ENCODE measurements at regions not wholly inside any gene's neighbourhood (a gene's known extent, or its start where the extent isn't known, plus 50 kb on each side); places are given as distances from the start of the nearest gene placed in this dataset.
"Not testable (repeated sequence)": the region's sequence is repeated elsewhere in the genome, so short reads cannot be mapped to it uniquely, and the experiment has no call there.

GRCh38 chr11:50298182-50298988 lies 265.7 kb downstream of the OR4C45 start:
- Histone ChIP-seq H3K27ac (no peak overlapping the region), H3K36me3 (no peaks in the 10 kb centered on the region), H3K27me3 (no peaks in the 10 kb centered on the region), H3K4me1 (no peaks in the 10 kb centered on the region), H3K4me3 (no peak overlapping the region), H3K9me3 (peaks cover 23 to 27% of the 10 kb centered on the region in 2 donors)
- intact Hi-C loops (cut with DNase I; ENCODE audit: low total_unique reads) = no loop called here
- no peak for DNase-seq (ENCODE audit: low spot score in 2 of 2)
- TF ChIP-seq POLR2A (IDR thresholded peaks at IDR 0.05) = no peak
- no peak for TF ChIP-seq POLR2AphosphoS5 (IDR thresholded peaks at IDR 0.05)
- no peak for TF ChIP-seq CTCF (IDR thresholded peaks at IDR 0.05)

GRCh38 chr11:50330723-50331122 lies 298.0 kb downstream of the OR4C45 start:
- H3K27me3 ChIP-seq; H3K36me3 ChIP-seq; H3K4me1 ChIP-seq; intact Hi-C loops (cut with DNase I; ENCODE audit: low total_unique reads); DNase-seq (ENCODE audit: low spot score in 2 of 2); H3K4me3 ChIP-seq; H3K27ac ChIP-seq: not testable (repeated sequence)
- peaks cover 11 to 28% of the 10 kb centered on the region in 2 donors for H3K9me3 ChIP-seq

- TF ChIP-seq POLR2A (IDR thresholded peaks at IDR 0.05) (no peak), POLR2AphosphoS5 (IDR thresholded peaks at IDR 0.05) (no peak), CTCF (IDR thresholded peaks at IDR 0.05) (no peak)
- Histone ChIP-seq H3K36me3 (no peaks in the 10 kb centered on the region), H3K27me3 (no peaks in the 10 kb centered on the region), H3K9me3 (peaks cover 10 to 11% of the 10 kb centered on the region in 2 donors), H3K27ac (no peak overlapping the region), H3K4me1 (no peaks in the 10 kb centered on the region), H3K4me3 (no peak overlapping the region)
- intact Hi-C loops (cut with DNase I; ENCODE audit: low total_unique reads) = no loop called here
- no peak for DNase-seq (ENCODE audit: low spot score in 2 of 2)
Measured at GRCh38 chr11:50333861-50334260, 301.2 kb downstream of the OR4C45 start.

- H3K27me3 ChIP-seq; H3K27ac ChIP-seq; H3K9me3 ChIP-seq; H3K4me1 ChIP-seq; H3K4me3 ChIP-seq; DNase-seq (ENCODE audit: low spot score in 2 of 2); H3K36me3 ChIP-seq; intact Hi-C loops (cut with DNase I; ENCODE audit: low total_unique reads): not testable (repeated sequence)
Measured at GRCh38 chr11:50337432-50337831, 304.8 kb downstream of the OR4C45 start.

- DNase-seq (ENCODE audit: low spot score in 2 of 2); H3K4me3 ChIP-seq; intact Hi-C loops (cut with DNase I; ENCODE audit: low total_unique reads); H3K4me1 ChIP-seq; H3K36me3 ChIP-seq; H3K9me3 ChIP-seq; H3K27ac ChIP-seq; H3K27me3 ChIP-seq: not testable (repeated sequence)
Measured at GRCh38 chr11:50348018-50348417, 315.3 kb downstream of the OR4C45 start.

GRCh38 chr11:50379484-50379883 lies 346.8 kb downstream of the OR4C45 start:
- H3K9me3 ChIP-seq = peaks cover 16 to 90% of the 10 kb centered on the region in 2 donors
- no peak overlapping the region for H3K27ac ChIP-seq
- no peak for DNase-seq (ENCODE audit: low spot score in 2 of 2)
- H3K36me3 ChIP-seq = no peaks in the 10 kb centered on the region
- TF ChIP-seq CTCF (IDR thresholded peaks at IDR 0.05) (no peak), POLR2AphosphoS5 (IDR thresholded peaks at IDR 0.05) (no peak), POLR2A (IDR thresholded peaks at IDR 0.05) (no peak)
- H3K4me3 ChIP-seq = no peak overlapping the region
- intact Hi-C loops (cut with DNase I; ENCODE audit: low total_unique reads) = no loop called here
- H3K27me3 ChIP-seq = no peaks in the 10 kb centered on the region
- H3K4me1 ChIP-seq = no peaks in the 10 kb centered on the region
